ENCODE measurements at regions not wholly inside any gene's neighbourhood (a gene's known extent, or its start where the extent isn't known, plus 50 kb on each side); places are given as distances from the start of the nearest gene placed in this dataset.
"Not testable (repeated sequence)": the region's sequence is repeated elsewhere in the genome, so short reads cannot be mapped to it uniquely, and the experiment has no call there.

GRCh38 chr9:85331626-85332025 lies 410.1 kb downstream of the AGTPBP1 start:
- no peak overlapping the region for H3K4me3 ChIP-seq (ENCODE audit: low read depth, low read length)

GRCh38 chr9:85322592-85322991 lies 419.2 kb downstream of the AGTPBP1 start:
- H3K4me3 Mint-ChIP-seq, result no peak overlapping the region
- Histone ChIP-seq H3K4me1 (ENCODE audit: control insufficient read depth, insufficient read depth, low read length, poor library complexity, severe bottlenecking) (no peaks in the 10 kb centered on the region), H3K36me3 (ENCODE audit: control insufficient read depth, insufficient read depth, low read length) (no peaks in the 10 kb centered on the region), H3K27me3 (ENCODE audit: control insufficient read depth, insufficient read depth, low read length) (no peaks in the 10 kb centered on the region), H3K27ac (ENCODE audit: insufficient read depth, low read length, poor library complexity, severe bottlenecking) (no peak overlapping the region), H3K9me3 (ENCODE audit: control insufficient read depth in 2 of 2, low read length in 2 of 2) (peaks cover 0 to 4% of the 10 kb centered on the region in 2 experiments), H3K4me3 (ENCODE audit: low read depth, low read length) (no peak overlapping the region)
- no peak for DNase-seq
- no peak for ATAC-seq (ENCODE audit: low read depth in 2 of 2)
- H3K9me3 Mint-ChIP-seq, result peaks cover 0 to 8% (median 3%) of the 10 kb centered on the region in 7 donors
- no peaks in the 10 kb centered on the region for H3K36me3 Mint-ChIP-seq
- no peak overlapping the region for H3K27ac Mint-ChIP-seq
- no peaks in the 10 kb centered on the region for H3K27me3 Mint-ChIP-seq
- H3K4me1 Mint-ChIP-seq, result no peaks in the 10 kb centered on the region

More at GRCh38 chr9:85331626-85332025, 410.1 kb downstream of the AGTPBP1 start:
- Mint-ChIP-seq H3K36me3 (no peaks in the 10 kb centered on the region), H3K27me3 (no peaks in the 10 kb centered on the region), H3K27ac (no peak overlapping the region), H3K4me1 (no peaks in the 10 kb centered on the region), H3K4me3 (no peak overlapping the region), H3K9me3 (peaks cover 0 to 3% (median 0%) of the 10 kb centered on the region in 7 donors)
- Histone ChIP-seq H3K36me3 (ENCODE audit: control insufficient read depth, insufficient read depth, low read length) (no peaks in the 10 kb centered on the region), H3K27me3 (ENCODE audit: control insufficient read depth, insufficient read depth, low read length) (no peaks in the 10 kb centered on the region), H3K9me3 (ENCODE audit: control insufficient read depth in 2 of 2, low read length in 2 of 2) (no peaks in the 10 kb centered on the region), H3K27ac (ENCODE audit: insufficient read depth, low read length, poor library complexity, severe bottlenecking) (no peak overlapping the region), H3K4me1 (ENCODE audit: control insufficient read depth, insufficient read depth, low read length, poor library complexity, severe bottlenecking) (no peaks in the 10 kb centered on the region)
- DNase-seq (no peak), ATAC-seq (ENCODE audit: low read depth in 2 of 2) (no peak)

- Histone ChIP-seq H3K4me3 (ENCODE audit: low read depth, low read length) (no peak overlapping the region), H3K27me3 (ENCODE audit: control insufficient read depth, insufficient read depth, low read length) (no peaks in the 10 kb centered on the region), H3K27ac (ENCODE audit: insufficient read depth, low read length, poor library complexity, severe bottlenecking) (no peak overlapping the region), H3K36me3 (ENCODE audit: control insufficient read depth, insufficient read depth, low read length) (no peaks in the 10 kb centered on the region), H3K4me1 (ENCODE audit: control insufficient read depth, insufficient read depth, low read length, poor library complexity, severe bottlenecking) (no peaks in the 10 kb centered on the region), H3K9me3 (ENCODE audit: control insufficient read depth in 2 of 2, low read length in 2 of 2) (peaks cover 0 to 4% of the 10 kb centered on the region in 2 experiments)
- ATAC-seq (ENCODE audit: low read depth in 2 of 2) (no peak), DNase-seq (no peak)
- Mint-ChIP-seq H3K27ac (no peak overlapping the region), H3K36me3 (no peaks in the 10 kb centered on the region), H3K9me3 (peaks cover 0 to 8% (median 3%) of the 10 kb centered on the region in 7 donors), H3K4me3 (no peak overlapping the region), H3K4me1 (no peaks in the 10 kb centered on the region), H3K27me3 (no peaks in the 10 kb centered on the region)
These were observed 420.2 kb downstream of the AGTPBP1 start for GRCh38 chr9:85321561-85321960.

GRCh38 chr9:85319936-85320656 lies 421.7 kb downstream of the AGTPBP1 start:
- no peak overlapping the region for H3K4me3 ChIP-seq (ENCODE audit: low read depth, low read length)
- no peak for ATAC-seq (ENCODE audit: low read depth in 2 of 2)

GRCh38 chr9:85315535-85315934 lies 426.2 kb downstream of the AGTPBP1 start:
- H3K4me1 Mint-ChIP-seq; H3K36me3 Mint-ChIP-seq; H3K27ac Mint-ChIP-seq; ATAC-seq (ENCODE audit: low read depth in 2 of 2); H3K4me3 Mint-ChIP-seq; H3K4me3 ChIP-seq (ENCODE audit: low read depth, low read length); H3K9me3 ChIP-seq (ENCODE audit: control insufficient read depth in 2 of 2, low read length in 2 of 2); H3K27me3 Mint-ChIP-seq; H3K27me3 ChIP-seq (ENCODE audit: control insufficient read depth, insufficient read depth, low read length); H3K36me3 ChIP-seq (ENCODE audit: control insufficient read depth, insufficient read depth, low read length); H3K27ac ChIP-seq (ENCODE audit: insufficient read depth, low read length, poor library complexity, severe bottlenecking); DNase-seq; H3K4me1 ChIP-seq (ENCODE audit: control insufficient read depth, insufficient read depth, low read length, poor library complexity, severe bottlenecking): not testable (repeated sequence)
- H3K9me3 Mint-ChIP-seq, result peaks cover 0 to 11% (median 1%) of the 10 kb centered on the region in 7 donors

More at GRCh38 chr9:85319936-85320656, 421.7 kb downstream of the AGTPBP1 start:
- Mint-ChIP-seq H3K9me3 (peaks cover 0 to 5% (median 4%) of the 10 kb centered on the region in 7 donors), H3K4me3 (no peak overlapping the region), H3K27me3 (no peaks in the 10 kb centered on the region), H3K36me3 (no peaks in the 10 kb centered on the region), H3K27ac (no peak overlapping the region), H3K4me1 (no peaks in the 10 kb centered on the region)
- H3K9me3 ChIP-seq (ENCODE audit: control insufficient read depth in 2 of 2, low read length in 2 of 2), result peaks cover 0 to 4% of the 10 kb centered on the region in 2 experiments
- H3K36me3 ChIP-seq (ENCODE audit: control insufficient read depth, insufficient read depth, low read length), result no peaks in the 10 kb centered on the region
- no peak for DNase-seq
- H3K27ac ChIP-seq (ENCODE audit: insufficient read depth, low read length, poor library complexity, severe bottlenecking), result no peak overlapping the region
- H3K4me1 ChIP-seq (ENCODE audit: control insufficient read depth, insufficient read depth, low read length, poor library complexity, severe bottlenecking), result no peaks in the 10 kb centered on the region
- no peaks in the 10 kb centered on the region for H3K27me3 ChIP-seq (ENCODE audit: control insufficient read depth, insufficient read depth, low read length)

- Mint-ChIP-seq H3K9me3 (peaks cover 0 to 11% (median 1%) of the 10 kb centered on the region in 7 donors), H3K4me3 (no peak overlapping the region), H3K36me3 (no peaks in the 10 kb centered on the region), H3K27me3 (no peaks in the 10 kb centered on the region), H3K4me1 (no peaks in the 10 kb centered on the region), H3K27ac (no peak overlapping the region)
- Histone ChIP-seq H3K27ac (ENCODE audit: insufficient read depth, low read length, poor library complexity, severe bottlenecking) (no peak overlapping the region), H3K9me3 (ENCODE audit: control insufficient read depth in 2 of 2, low read length in 2 of 2) (peaks cover 0 to 6% of the 10 kb centered on the region in 2 experiments), H3K27me3 (ENCODE audit: control insufficient read depth, insufficient read depth, low read length) (no peaks in the 10 kb centered on the region), H3K4me3 (ENCODE audit: low read depth, low read length) (no peak overlapping the region), H3K36me3 (ENCODE audit: control insufficient read depth, insufficient read depth, low read length) (no peaks in the 10 kb centered on the region), H3K4me1 (ENCODE audit: control insufficient read depth, insufficient read depth, low read length, poor library complexity, severe bottlenecking) (no peaks in the 10 kb centered on the region)
- ATAC-seq (ENCODE audit: low read depth in 2 of 2), result no peak
- DNase-seq, result no peak
These were observed 431.2 kb downstream of the AGTPBP1 start for GRCh38 chr9:85310573-85310972.

GRCh38 chr9:85303757-85304134 lies 438.0 kb downstream of the AGTPBP1 start:
- H3K36me3 Mint-ChIP-seq, result no peaks in the 10 kb centered on the region
- H3K9me3 Mint-ChIP-seq, result peaks cover 0 to 2% (median 0%) of the 10 kb centered on the region in 7 donors
- H3K9me3 ChIP-seq (ENCODE audit: control insufficient read depth in 2 of 2, low read length in 2 of 2), result no peaks in the 10 kb centered on the region
- H3K27ac Mint-ChIP-seq, result no peak overlapping the region
- no peaks in the 10 kb centered on the region for H3K4me1 Mint-ChIP-seq
- DNase-seq (no peak), ATAC-seq (ENCODE audit: low read depth in 2 of 2) (no peak)
- H3K4me3 ChIP-seq (ENCODE audit: low read depth, low read length), result no peak overlapping the region
- no peak overlapping the region for H3K27ac ChIP-seq (ENCODE audit: insufficient read depth, low read length, poor library complexity, severe bottlenecking)
- no peaks in the 10 kb centered on the region for H3K36me3 ChIP-seq (ENCODE audit: control insufficient read depth, insufficient read depth, low read length)
- H3K4me1 ChIP-seq (ENCODE audit: control insufficient read depth, insufficient read depth, low read length, poor library complexity, severe bottlenecking), result no peaks in the 10 kb centered on the region
- H3K4me3 Mint-ChIP-seq, result no peak overlapping the region
- H3K27me3 ChIP-seq (ENCODE audit: control insufficient read depth, insufficient read depth, low read length), result no peaks in the 10 kb centered on the region
- H3K27me3 Mint-ChIP-seq, result no peaks in the 10 kb centered on the region
